Vagina (tissue), 2 donors: ENCODE measurements at regions not wholly inside any gene's neighbourhood (a gene's known extent, or its start where the extent isn't known, plus 50 kb on each side); places are given as distances from the start of the nearest gene placed in this dataset.

Experiments used
- DNase-seq, 2 donors: peaks; one replicate each; pipeline ENCODE4 v3.0.0-alpha.2; 2017; ENCODE audit errors: extremely low spot score in 2 of 2
- H3K27ac ChIP-seq: fragments of 200-600 bp; sonication (generic); one replicate; pipeline ENCODE4 v1.5.1; 2019
- H3K27me3 ChIP-seq: fragments of 200-600 bp; sonication (generic); one replicate; pipeline ENCODE4 v1.5.1; 2019
- H3K36me3 ChIP-seq, 2 donors: fragments of 200-600 bp; sonication (generic); one replicate each; pipeline ENCODE4 v1.5.1; 2017 to 2019
- H3K4me1 ChIP-seq: fragments of 200-600 bp; sonication (generic); one replicate; pipeline ENCODE4 v1.5.1; 2019
- H3K4me3 ChIP-seq, 2 donors: fragments of 200-600 bp; sonication (generic); 1 replicate in 1 of 2; 2 replicates in 1 of 2; pipeline ENCODE4 v1.5.1; 2016 to 2019
- H3K9me3 ChIP-seq: fragments of 200-600 bp; sonication (generic); one replicate; pipeline ENCODE4 v1.5.1; 2019
- CTCF ChIP-seq, 3 experiments: fragments of 450-650 bp in 2 of 3; fragments of 200-600 bp in 1 of 3; sonication (generic) in 1 of 3; IDR thresholded peaks; one replicate each; pipeline ENCODE4 v1.5.1; 2017 to 2019; ENCODE audit warnings: antibody characterized with exemption in 3 of 3, mild to moderate bottlenecking in 2 of 3, moderate library complexity in 2 of 3
- POLR2A ChIP-seq, 2 donors: fragments of 450-650 bp; IDR thresholded peaks; one replicate each; pipeline ENCODE4 v1.6.1; 2017; ENCODE audit warnings: antibody characterized with exemption in 2 of 2, mild to moderate bottlenecking in 2 of 2, moderate library complexity in 2 of 2
- POLR2AphosphoS5 ChIP-seq, 2 donors: sonication (generic); formaldehyde crosslinking; IDR thresholded peaks; one replicate each; pipeline ENCODE4 v1.9.0; 2017; ENCODE audit warnings: antibody characterized with exemption in 2 of 2, mild to moderate bottlenecking in 2 of 2, low read depth in 1 of 2; ENCODE audit not compliant: insufficient read depth in 1 of 2
- intact Hi-C: fragments of 100-400 bp; cut with DNase I; formaldehyde crosslinking; loops from one replicate; pipeline ENCODE4 v1.15.1; 2023

GRCh38 chr2:83234246-83234645 lies 1224.8 kb downstream of the SUCLG1 start:
- Histone ChIP-seq H3K36me3 (no peaks in the 10 kb centered on the region), H3K27ac (no peak overlapping the region), H3K27me3 (no peaks in the 10 kb centered on the region), H3K4me3 (no peak overlapping the region), H3K9me3 (no peaks in the 10 kb centered on the region), H3K4me1 (no peaks in the 10 kb centered on the region)
- intact Hi-C loops, result no loop called here
- no peak for TF ChIP-seq POLR2A (IDR thresholded peaks at IDR 0.05)
- no peak for DNase-seq

GRCh38 chr2:83233781-83234180 lies 1225.3 kb downstream of the SUCLG1 start:
- DNase-seq, result no peak
- Histone ChIP-seq H3K4me3 (no peak overlapping the region), H3K36me3 (no peaks in the 10 kb centered on the region), H3K27me3 (no peaks in the 10 kb centered on the region), H3K27ac (no peak overlapping the region), H3K4me1 (no peaks in the 10 kb centered on the region), H3K9me3 (no peaks in the 10 kb centered on the region)
- TF ChIP-seq POLR2AphosphoS5 (IDR thresholded peaks at IDR 0.05; ENCODE audit: insufficient read depth in 1 of 2, low read depth in 1 of 2) (no peak), CTCF (IDR thresholded peaks at IDR 0.05) (no peak), POLR2A (IDR thresholded peaks at IDR 0.05) (no peak)
- intact Hi-C loops, result no loop called here

- Histone ChIP-seq H3K4me3 (no peak overlapping the region), H3K27ac (no peak overlapping the region), H3K36me3 (no peaks in the 10 kb centered on the region), H3K27me3 (no peaks in the 10 kb centered on the region), H3K4me1 (no peaks in the 10 kb centered on the region), H3K9me3 (no peaks in the 10 kb centered on the region)
- TF ChIP-seq POLR2AphosphoS5 (IDR thresholded peaks at IDR 0.05; ENCODE audit: insufficient read depth in 1 of 2, low read depth in 1 of 2) (no peak), POLR2A (IDR thresholded peaks at IDR 0.05) (no peak), CTCF (IDR thresholded peaks at IDR 0.05) (no peak)
- intact Hi-C loops, result no loop called here
- DNase-seq, result no peak
These were observed 1225.8 kb downstream of the SUCLG1 start for GRCh38 chr2:83233326-83233725.

- H3K4me3 ChIP-seq, result no peak overlapping the region
- H3K4me1 ChIP-seq, result no peaks in the 10 kb centered on the region
- no peaks in the 10 kb centered on the region for H3K36me3 ChIP-seq
- TF ChIP-seq POLR2AphosphoS5 (IDR thresholded peaks at IDR 0.05; ENCODE audit: insufficient read depth in 1 of 2, low read depth in 1 of 2) (no peak), POLR2A (IDR thresholded peaks at IDR 0.05) (no peak), CTCF (IDR thresholded peaks at IDR 0.05) (no peak)
- no peak overlapping the region for H3K27ac ChIP-seq
- H3K27me3 ChIP-seq, result no peaks in the 10 kb centered on the region
- intact Hi-C loops, result no loop called here
- H3K9me3 ChIP-seq, result no peaks in the 10 kb centered on the region
- no peak for DNase-seq
These were observed 1229.6 kb downstream of the SUCLG1 start for GRCh38 chr2:83229443-83229842.

- no peaks in the 10 kb centered on the region for H3K4me1 ChIP-seq
- no peaks in the 10 kb centered on the region for H3K9me3 ChIP-seq
- H3K27ac ChIP-seq, result no peak overlapping the region
- intact Hi-C loops, result no loop called here
- H3K27me3 ChIP-seq, result no peaks in the 10 kb centered on the region
- no peak overlapping the region for H3K4me3 ChIP-seq
- TF ChIP-seq POLR2A (IDR thresholded peaks at IDR 0.05) (no peak), CTCF (IDR thresholded peaks at IDR 0.05) (no peak), POLR2AphosphoS5 (IDR thresholded peaks at IDR 0.05; ENCODE audit: insufficient read depth in 1 of 2, low read depth in 1 of 2) (no peak)
- no peaks in the 10 kb centered on the region for H3K36me3 ChIP-seq
- no peak for DNase-seq
These were observed 1234.4 kb downstream of the SUCLG1 start for GRCh38 chr2:83224591-83225200.
